SU-DHL-6 (cell line): ENCODE measurements at regions not wholly inside any gene's neighbourhood (a gene's known extent, or its start where the extent isn't known, plus 50 kb on each side); places are given as distances from the start of the nearest gene placed in this dataset.

Source experiments
- H2AFZ ChIP-seq: fragments of 200-600 bp; sonication (generic); 2 replicates; pipeline ENCODE4 v1.6.1; 2014; ENCODE audit warnings: low read depth, mild to moderate bottlenecking, moderate library complexity, mixed read lengths, antibody characterized with exemption, low read length; ENCODE audit not compliant: severe bottlenecking
- H3F3A ChIP-seq: fragments of 200-600 bp; shearing (Covaris generic); 2 replicates; pipeline ENCODE4 v1.6.0; 2016; ENCODE audit warnings: antibody characterized with exemption, mild to moderate bottlenecking; ENCODE audit not compliant: insufficient read depth
- H3K27ac ChIP-seq: fragments of 200-600 bp; sonication (generic); 2 replicates; pipeline ENCODE4 v1.5.1; 2016; ENCODE audit warnings: low read depth, mild to moderate bottlenecking, low read length, moderate library complexity, mixed read lengths
- H3K27me3 ChIP-seq: fragments of 200-600 bp; sonication (generic), shearing (Covaris generic); 2 replicates; pipeline ENCODE4 v1.6.0; 2014; ENCODE audit warnings: mild to moderate bottlenecking, low read length
- H3K36me3 ChIP-seq: fragments of 200-600 bp; sonication (generic); 2 replicates; pipeline ENCODE4 v1.6.1; 2014; ENCODE audit warnings: mild to moderate bottlenecking, low read length, mixed read lengths
- H3K4me2 ChIP-seq: fragments of 300-600, 200-600 bp; shearing (Covaris generic), sonication (generic); 2 replicates; pipeline ENCODE4 v1.6.0; 2014; ENCODE audit warnings: low read length, low read depth, mild to moderate bottlenecking; ENCODE audit not compliant: poor library complexity, severe bottlenecking
- H3K4me3 ChIP-seq: fragments of 200-600 bp; sonication (generic); 2 replicates; pipeline ENCODE4 v1.5.1; 2014; ENCODE audit warnings: antibody characterized with exemption, low read length, mild to moderate bottlenecking, mixed read lengths; ENCODE audit not compliant: insufficient read depth, poor library complexity, severe bottlenecking
- H3K79me2 ChIP-seq: fragments of 200-600 bp; sonication (generic); 2 replicates; pipeline ENCODE4 v1.6.1; 2014; ENCODE audit warnings: mild to moderate bottlenecking, low read length, moderate library complexity; ENCODE audit not compliant: insufficient read depth
- H3K9ac ChIP-seq: fragments of 200-600 bp; sonication (generic); 2 replicates; pipeline ENCODE4 v1.7.0; 2014; ENCODE audit warnings: mild to moderate bottlenecking, low read length
- H3K9me2 ChIP-seq: fragments of 200-600 bp; sonication (generic); replicated peaks from 2 replicates; pipeline ENCODE4 v1.6.1; 2014; ENCODE audit warnings: low read length; ENCODE audit not compliant: insufficient read depth
- H3K9me3 ChIP-seq: fragments of 200-600 bp; sonication (generic); 2 replicates; pipeline ENCODE4 v1.6.1; 2014; ENCODE audit warnings: low read length, mixed read lengths; ENCODE audit not compliant: insufficient read depth
- H4K20me1 ChIP-seq: fragments of 200-600 bp; sonication (generic); 2 replicates; pipeline ENCODE4 v1.6.1; 2014; ENCODE audit warnings: low read depth, mild to moderate bottlenecking, antibody characterized with exemption, low read length, moderate library complexity, mixed read lengths
- CTCF ChIP-seq: fragments of 200-600 bp; sonication (generic); IDR thresholded peaks from one replicate; pipeline ENCODE4 v1.5.1; 2017; ENCODE audit warnings: antibody characterized with exemption, mild to moderate bottlenecking, low read length, moderate library complexity; ENCODE audit not compliant: insufficient read depth, poor library complexity, severe bottlenecking
- EZH2phosphoT487 ChIP-seq: fragments of 200-600 bp; sonication (generic), shearing (Covaris generic); conservative IDR thresholded peaks from 2 replicates; pipeline ENCODE4 v1.6.1; 2018; ENCODE audit warnings: mild to moderate bottlenecking, antibody characterized with exemption, low read length, moderate library complexity, mixed read lengths

GRCh38 chr9:106443520-106443919 lies 419.4 kb upstream of the ZNF462 start:
- H3K27ac ChIP-seq, result no peak overlapping the region
- no peaks in the 10 kb centered on the region for H3K9me2 ChIP-seq
- H3K79me2 ChIP-seq, result no peaks in the 10 kb centered on the region
- no peak overlapping the region for H3K4me2 ChIP-seq
- H3K9me3 ChIP-seq, result no peaks in the 10 kb centered on the region
- no peaks in the 10 kb centered on the region for H3F3A ChIP-seq
- TF ChIP-seq CTCF (no peak), EZH2phosphoT487 (no peak)
- no peak overlapping the region for H3K9ac ChIP-seq
- no peaks in the 10 kb centered on the region for H3K27me3 ChIP-seq
- H3K36me3 ChIP-seq, result no peaks in the 10 kb centered on the region
- H3K4me3 ChIP-seq, result no peak overlapping the region
- no peaks in the 10 kb centered on the region for H4K20me1 ChIP-seq
- H2AFZ ChIP-seq, result no peak overlapping the region

GRCh38 chr9:106445107-106445506 lies 417.9 kb upstream of the ZNF462 start:
- TF ChIP-seq CTCF, result no peak
- no peak for TF ChIP-seq EZH2phosphoT487
- H3F3A ChIP-seq, result no peaks in the 10 kb centered on the region
- H3K27ac ChIP-seq, result no peak overlapping the region
- no peaks in the 10 kb centered on the region for H3K27me3 ChIP-seq
- no peak overlapping the region for H3K4me2 ChIP-seq
- H3K79me2 ChIP-seq, result no peaks in the 10 kb centered on the region
- H3K9me2 ChIP-seq, result no peaks in the 10 kb centered on the region
- no peak overlapping the region for H3K4me3 ChIP-seq
- H3K36me3 ChIP-seq, result no peaks in the 10 kb centered on the region
- no peaks in the 10 kb centered on the region for H4K20me1 ChIP-seq
- H3K9me3 ChIP-seq, result no peaks in the 10 kb centered on the region
- H2AFZ ChIP-seq, result no peak overlapping the region
- H3K9ac ChIP-seq, result no peak overlapping the region

GRCh38 chr9:106449336-106449927 lies 413.5 kb upstream of the ZNF462 start:
- H4K20me1 ChIP-seq, result no peaks in the 10 kb centered on the region
- no peaks in the 10 kb centered on the region for H3K36me3 ChIP-seq
- H3K9me2 ChIP-seq, result no peaks in the 10 kb centered on the region
- H2AFZ ChIP-seq, result no peak overlapping the region
- no peaks in the 10 kb centered on the region for H3F3A ChIP-seq
- H3K79me2 ChIP-seq, result no peaks in the 10 kb centered on the region
- H3K9me3 ChIP-seq, result no peaks in the 10 kb centered on the region
- H3K9ac ChIP-seq, result no peak overlapping the region
- H3K27me3 ChIP-seq, result no peaks in the 10 kb centered on the region
- H3K27ac ChIP-seq, result no peak overlapping the region
- no peak overlapping the region for H3K4me2 ChIP-seq
- TF ChIP-seq EZH2phosphoT487 (no peak), CTCF (no peak)
- no peak overlapping the region for H3K4me3 ChIP-seq
